ENCODE measurements at regions not wholly inside any gene's neighbourhood (a gene's known extent, or its start where the extent isn't known, plus 50 kb on each side); places are given as distances from the start of the nearest gene placed in this dataset.

DNA sequence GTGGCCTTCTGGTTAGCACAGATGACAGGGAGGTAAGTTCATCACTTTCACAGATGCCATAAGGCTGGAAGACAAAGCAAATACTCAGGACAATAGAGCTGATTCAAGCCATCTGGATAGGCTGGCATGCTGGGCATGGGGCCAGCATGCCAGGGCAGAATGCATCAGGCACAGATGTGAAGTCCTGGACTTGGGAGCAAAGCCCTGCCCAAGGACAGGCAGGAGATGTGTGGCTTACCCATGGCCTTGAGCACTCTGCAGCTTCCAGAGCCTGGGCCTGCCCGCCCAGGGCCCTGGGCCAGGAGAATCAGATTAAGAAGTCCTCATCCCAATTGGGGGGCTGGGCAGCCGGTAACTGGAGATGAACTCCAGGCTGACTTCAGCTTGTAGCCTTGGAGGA is 135.7 kb upstream of the ZC3H12A start:
- Histone ChIP-seq H3K27me3 (no peaks in the 10 kb centered on the region), H3K4me1 (no peaks in the 10 kb centered on the region), H3K9me3 (no peaks in the 10 kb centered on the region), H3K4me3 (ENCODE audit: low read depth, low read length) (no peak overlapping the region), H3K36me3 (no peaks in the 10 kb centered on the region)
- no peak for DNase-seq
- TF ChIP-seq, protein P1, sequence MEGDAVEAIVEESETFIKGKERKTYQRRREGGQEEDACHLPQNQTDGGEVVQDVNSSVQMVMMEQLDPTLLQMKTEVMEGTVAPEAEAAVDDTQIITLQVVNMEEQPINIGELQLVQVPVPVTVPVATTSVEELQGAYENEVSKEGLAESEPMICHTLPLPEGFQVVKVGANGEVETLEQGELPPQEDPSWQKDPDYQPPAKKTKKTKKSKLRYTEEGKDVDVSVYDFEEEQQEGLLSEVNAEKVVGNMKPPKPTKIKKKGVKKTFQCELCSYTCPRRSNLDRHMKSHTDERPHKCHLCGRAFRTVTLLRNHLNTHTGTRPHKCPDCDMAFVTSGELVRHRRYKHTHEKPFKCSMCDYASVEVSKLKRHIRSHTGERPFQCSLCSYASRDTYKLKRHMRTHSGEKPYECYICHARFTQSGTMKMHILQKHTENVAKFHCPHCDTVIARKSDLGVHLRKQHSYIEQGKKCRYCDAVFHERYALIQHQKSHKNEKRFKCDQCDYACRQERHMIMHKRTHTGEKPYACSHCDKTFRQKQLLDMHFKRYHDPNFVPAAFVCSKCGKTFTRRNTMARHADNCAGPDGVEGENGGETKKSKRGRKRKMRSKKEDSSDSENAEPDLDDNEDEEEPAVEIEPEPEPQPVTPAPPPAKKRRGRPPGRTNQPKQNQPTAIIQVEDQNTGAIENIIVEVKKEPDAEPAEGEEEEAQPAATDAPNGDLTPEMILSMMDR (IDR thresholded peaks at IDR 0.05; ENCODE audit: low read depth, low read length), result no peak

- H3K36me3 ChIP-seq, result no peaks in the 10 kb centered on the region
- TF ChIP-seq, protein P1 (IDR thresholded peaks at IDR 0.05; ENCODE audit: low read depth, low read length), result no peak
- no peak overlapping the region for H3K4me3 ChIP-seq (ENCODE audit: low read depth, low read length)
- H3K27me3 ChIP-seq, result no peaks in the 10 kb centered on the region
- no peak for DNase-seq
- no peaks in the 10 kb centered on the region for H3K9me3 ChIP-seq
- no peaks in the 10 kb centered on the region for H3K4me1 ChIP-seq
These were observed 131.6 kb upstream of the ZC3H12A start for GRCh38 chr1:37342736-37343135.

GRCh38 chr1:37347104-37347649 is 127.2 kb upstream of the ZC3H12A start:
- H3K9me3 ChIP-seq, result no peaks in the 10 kb centered on the region
- TF ChIP-seq, protein P1 (IDR thresholded peaks at IDR 0.05; ENCODE audit: low read depth, low read length), result no peak
- H3K27me3 ChIP-seq, result no peaks in the 10 kb centered on the region
- H3K4me3 ChIP-seq (ENCODE audit: low read depth, low read length), result no peak overlapping the region
- no peaks in the 10 kb centered on the region for H3K4me1 ChIP-seq
- DNase-seq, result no peak
- H3K36me3 ChIP-seq, result no peaks in the 10 kb centered on the region

- H3K36me3 ChIP-seq, result no peaks in the 10 kb centered on the region
- H3K27me3 ChIP-seq, result no peaks in the 10 kb centered on the region
- H3K4me3 ChIP-seq (ENCODE audit: low read depth, low read length), result no peak overlapping the region
- H3K9me3 ChIP-seq, result no peaks in the 10 kb centered on the region
- H3K4me1 ChIP-seq, result no peaks in the 10 kb centered on the region
- TF ChIP-seq, protein P1 (IDR thresholded peaks at IDR 0.05; ENCODE audit: low read depth, low read length), result no peak
- no peak for DNase-seq
These were observed 120.5 kb upstream of the ZC3H12A start for GRCh38 chr1:37353871-37354270.

- no peak for DNase-seq
- Histone ChIP-seq H3K9me3 (no peaks in the 10 kb centered on the region), H3K27me3 (no peaks in the 10 kb centered on the region), H3K4me1 (no peaks in the 10 kb centered on the region), H3K4me3 (ENCODE audit: low read depth, low read length) (no peak overlapping the region), H3K36me3 (no peaks in the 10 kb centered on the region)
- TF ChIP-seq, protein P1 (IDR thresholded peaks at IDR 0.05; ENCODE audit: low read depth, low read length), result no peak
These were observed 119.3 kb upstream of the ZC3H12A start for GRCh38 chr1:37354876-37355650.

DNA sequence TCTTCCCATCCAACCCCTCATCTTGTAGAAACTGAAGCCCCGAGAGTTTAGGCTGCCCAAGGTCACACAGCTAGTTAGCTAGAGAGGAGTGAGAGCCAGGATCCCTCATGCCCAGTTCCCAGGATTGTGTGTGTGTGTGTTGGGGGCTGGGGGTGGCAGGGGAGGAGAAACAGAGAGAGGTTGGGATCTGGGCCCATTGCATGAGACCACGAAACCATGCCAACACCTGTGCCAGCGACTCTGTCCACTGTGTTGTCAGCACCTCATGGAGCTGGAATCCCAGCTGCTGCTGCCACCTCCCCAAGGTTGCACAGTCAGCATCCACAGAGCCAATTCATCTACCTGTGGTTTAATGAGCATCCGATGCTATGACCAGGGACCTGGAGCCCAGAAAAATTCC is 115.4 kb upstream of the ZC3H12A start:
- no peaks in the 10 kb centered on the region for H3K36me3 ChIP-seq
- peaks cover 3% of the 10 kb centered on the region; the same call in 1 of the 2 replicates for H3K4me1 ChIP-seq
- TF ChIP-seq, protein P1 (IDR thresholded peaks at IDR 0.05; ENCODE audit: low read depth, low read length), result no peak
- H3K9me3 ChIP-seq, result no peaks in the 10 kb centered on the region
- H3K4me3 ChIP-seq (ENCODE audit: low read depth, low read length), result no peak overlapping the region
- no peak for DNase-seq
- no peaks in the 10 kb centered on the region for H3K27me3 ChIP-seq
